ENCODE measurements at regions not wholly inside any gene's neighbourhood (a gene's known extent, or its start where the extent isn't known, plus 50 kb on each side); places are given as distances from the start of the nearest gene placed in this dataset.

- TF ChIP-seq POLR2A (IDR thresholded peaks at IDR 0.05) (no peak), CTCF (IDR thresholded peaks at IDR 0.05) (no peak)
These were observed 277.1 kb downstream of the SNX13 start for GRCh38 chr7:17663061-17663675.
